ENCODE measurements at regions not wholly inside any gene's neighbourhood (a gene's known extent, or its start where the extent isn't known, plus 50 kb on each side); places are given as distances from the start of the nearest gene placed in this dataset.

GRCh38 chr17:70865993-70866804, 696.9 kb downstream of the KCNJ2 start:
- intact Hi-C loops (cut with DNase I), result no loop called here
- DNase-seq (ENCODE audit: low spot score), result no peak

DNA sequence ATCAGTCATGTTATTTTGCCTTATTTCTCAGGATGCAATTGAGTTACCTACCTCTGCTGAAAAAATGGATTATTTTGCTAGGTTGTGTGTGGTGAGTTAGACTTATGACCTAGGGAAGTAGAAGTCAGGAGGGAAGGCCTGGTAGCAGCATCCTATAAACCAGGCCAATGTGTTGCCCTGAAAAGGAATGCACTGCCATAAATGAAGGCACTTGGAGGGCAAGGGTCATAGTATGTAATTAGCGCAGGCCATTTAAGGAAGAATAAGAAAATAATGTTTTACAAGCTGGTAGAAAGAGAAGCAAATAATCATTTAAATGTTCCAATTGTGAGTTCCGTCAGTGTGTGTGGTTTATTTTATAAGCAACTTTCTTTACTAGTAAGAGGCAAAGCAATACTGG, 698.8 kb downstream of the KCNJ2 start:
- DNase-seq (ENCODE audit: low spot score), result no peak
- intact Hi-C loops (cut with DNase I), result no loop called here

GRCh38 chr17:70869402-70870085, 700.2 kb downstream of the KCNJ2 start:
- DNase-seq (ENCODE audit: low spot score), result no peak
- intact Hi-C loops (cut with DNase I), result no loop called here

GRCh38 chr17:70871180-70871818, 702.0 kb downstream of the KCNJ2 start:
- DNase-seq (ENCODE audit: low spot score), result no peak
- intact Hi-C loops (cut with DNase I), result no loop called here

GRCh38 chr17:70872103-70872502, 702.8 kb downstream of the KCNJ2 start:
- DNase-seq (ENCODE audit: low spot score), result no peak
- intact Hi-C loops (cut with DNase I), result no loop called here

GRCh38 chr17:70875729-70876310, 706.5 kb downstream of the KCNJ2 start:
- intact Hi-C loops (cut with DNase I), result no loop called here
- DNase-seq (ENCODE audit: low spot score), result no peak

GRCh38 chr17:70878879-70879278, 709.5 kb downstream of the KCNJ2 start:
- intact Hi-C loops (cut with DNase I), result no loop called here
- no peak for DNase-seq (ENCODE audit: low spot score)

DNA sequence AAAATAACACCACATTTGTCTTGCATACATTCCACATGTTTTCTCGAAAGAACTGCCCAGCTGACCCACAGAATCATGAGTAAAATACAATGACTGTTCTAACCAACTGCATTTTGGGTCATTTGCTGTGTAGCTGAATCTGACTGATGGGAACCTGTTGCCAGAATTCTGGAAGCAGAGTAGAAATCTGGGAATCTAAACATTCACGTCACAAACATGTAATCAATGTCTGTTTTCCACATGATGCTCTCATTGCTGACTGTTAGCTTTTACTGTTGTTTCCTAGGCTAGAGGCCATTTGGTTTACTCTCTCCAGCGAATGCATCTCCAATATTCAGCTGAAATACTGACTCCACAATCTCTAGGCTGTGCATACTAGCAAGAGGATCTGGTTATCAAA, 710.1 kb downstream of the KCNJ2 start:
- intact Hi-C loops (cut with DNase I), result no loop called here
- no peak for DNase-seq (ENCODE audit: low spot score)

DNA sequence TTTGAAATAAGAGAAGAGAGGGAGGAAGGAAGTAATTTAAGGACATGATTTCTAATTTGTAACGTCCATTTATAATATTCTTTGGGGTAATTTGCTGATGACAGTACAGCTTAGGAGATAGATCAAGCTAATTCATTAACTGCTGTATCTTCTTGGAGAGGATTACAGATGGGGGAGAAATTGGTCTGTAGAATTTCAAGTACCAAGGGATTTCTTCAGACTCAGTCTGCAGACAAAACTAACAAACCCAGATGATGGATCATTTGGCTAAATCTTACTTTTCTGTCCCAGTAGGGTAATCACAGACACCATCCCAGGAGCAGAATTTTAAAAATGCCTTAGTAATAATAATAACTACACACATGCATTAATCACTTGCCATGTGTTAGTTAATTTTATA, 711.8 kb downstream of the KCNJ2 start:
- no peak for DNase-seq (ENCODE audit: low spot score)
- intact Hi-C loops (cut with DNase I), result no loop called here

- intact Hi-C loops (cut with DNase I), result no loop called here
- no peak for DNase-seq (ENCODE audit: low spot score)
These were observed 713.2 kb downstream of the KCNJ2 start for GRCh38 chr17:70882504-70882903.

- intact Hi-C loops (cut with DNase I), result no loop called here
- DNase-seq (ENCODE audit: low spot score), result no peak
These were observed 717.3 kb downstream of the KCNJ2 start for GRCh38 chr17:70886648-70887047.

- DNase-seq (ENCODE audit: low spot score), result no peak
- intact Hi-C loops (cut with DNase I), result no loop called here
These were observed 719.0 kb downstream of the KCNJ2 start for GRCh38 chr17:70888324-70888723.

DNA sequence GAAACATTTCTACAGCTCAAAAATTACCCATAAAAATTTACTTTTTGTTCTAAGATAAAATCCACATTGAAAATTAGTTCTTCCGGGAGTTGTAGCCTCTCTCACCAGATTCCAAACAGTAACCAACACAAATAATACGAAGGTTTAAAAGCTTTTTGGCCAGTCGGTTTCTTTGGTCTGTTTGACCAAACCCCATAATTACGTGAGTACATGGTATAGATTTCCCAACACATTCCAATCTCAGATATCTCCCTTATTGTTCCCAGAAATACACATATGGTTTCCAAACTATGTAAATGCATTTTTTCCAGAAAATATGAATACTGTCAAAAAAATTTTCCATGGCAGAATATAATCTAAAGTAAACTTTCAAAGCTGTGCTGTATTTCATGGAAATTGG, 722.0 kb downstream of the KCNJ2 start:
- intact Hi-C loops (cut with DNase I), result no loop called here

GRCh38 chr17:70892527-70892926, 723.2 kb downstream of the KCNJ2 start:
- intact Hi-C loops (cut with DNase I), result no loop called here
- DNase-seq (ENCODE audit: low spot score), result no peak

More for the DNA sequence above, 722.0 kb downstream of the KCNJ2 start:
- DNase-seq (ENCODE audit: low spot score), result no peak

GRCh38 chr17:70896843-70897242, 727.5 kb downstream of the KCNJ2 start:
- intact Hi-C loops (cut with DNase I), result no loop called here

DNA sequence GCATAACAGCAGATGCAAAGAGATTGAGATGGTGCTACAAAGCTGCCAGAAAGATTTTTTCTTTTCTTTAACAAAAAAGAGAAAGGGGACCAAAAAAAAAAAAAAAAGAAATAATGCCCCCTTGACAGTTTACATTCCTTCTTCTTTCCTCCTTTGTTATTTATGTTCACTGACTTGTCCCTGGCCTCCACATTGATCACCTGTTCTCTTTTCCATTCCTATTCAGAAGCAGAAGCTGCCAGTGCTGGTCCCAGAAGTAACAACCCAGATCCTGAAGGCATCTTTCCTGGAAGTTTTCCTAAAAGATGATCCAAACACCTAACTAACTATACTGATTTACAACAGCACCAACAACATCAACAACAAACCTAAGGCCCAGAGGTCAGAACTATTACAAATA, 728.1 kb downstream of the KCNJ2 start:
- intact Hi-C loops (cut with DNase I), result no loop called here
- DNase-seq (ENCODE audit: low spot score), result no peak

More at GRCh38 chr17:70896843-70897242, 727.5 kb downstream of the KCNJ2 start:
- no peak for DNase-seq (ENCODE audit: low spot score)

DNA sequence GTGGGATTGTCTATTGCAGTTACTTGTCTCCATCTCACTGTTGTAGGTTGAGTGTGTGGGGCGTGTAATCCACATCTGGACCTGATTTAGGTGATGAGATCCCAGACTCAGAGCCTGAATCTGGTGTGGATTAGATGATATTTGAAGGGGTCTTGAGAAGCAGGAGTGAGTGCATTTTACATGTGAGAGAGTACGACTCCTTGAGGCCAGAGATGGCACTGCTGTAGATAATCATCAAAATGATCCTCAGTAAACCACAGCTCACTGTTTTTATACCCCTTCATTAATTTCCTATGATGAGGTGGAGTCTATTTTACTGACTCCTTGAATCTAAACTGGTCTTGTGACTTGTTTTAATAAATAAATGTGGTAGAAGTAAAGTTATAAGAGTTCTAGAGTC, 732.5 kb downstream of the KCNJ2 start:
- DNase-seq (ENCODE audit: low spot score), result no peak
- intact Hi-C loops (cut with DNase I), result no loop called here

DNA sequence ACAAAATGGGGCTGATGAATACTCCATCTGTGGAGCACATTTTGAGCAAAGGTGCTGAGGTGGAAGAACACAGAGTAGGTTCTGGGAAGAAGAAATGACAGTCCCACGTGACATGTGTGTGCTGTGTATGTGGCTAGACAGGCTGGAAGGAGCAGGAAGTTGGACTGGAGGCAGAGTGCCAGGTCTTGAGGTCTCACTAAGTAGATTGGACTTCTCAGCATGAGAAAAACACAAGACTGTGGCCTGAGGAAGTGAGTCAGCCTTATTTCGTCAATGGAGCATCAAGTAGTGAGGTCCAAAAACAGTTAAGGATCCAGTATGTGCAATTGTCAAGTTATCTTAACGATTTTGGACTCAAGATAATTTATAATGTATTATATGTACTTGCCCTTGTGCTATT, 736.5 kb downstream of the KCNJ2 start:
- intact Hi-C loops (cut with DNase I), result no loop called here
- peak; percentile 78 for DNase-seq (ENCODE audit: low spot score)

- no peak for DNase-seq (ENCODE audit: low spot score)
- intact Hi-C loops (cut with DNase I), result no loop called here
These were observed 737.5 kb downstream of the KCNJ2 start for GRCh38 chr17:70906808-70907207.

GRCh38 chr17:70912716-70913485, 743.6 kb downstream of the KCNJ2 start:
- no peak for DNase-seq (ENCODE audit: low spot score)
- intact Hi-C loops (cut with DNase I), result no loop called here
